ENCODE measurements at regions not wholly inside any gene's neighbourhood (a gene's known extent, or its start where the extent isn't known, plus 50 kb on each side); places are given as distances from the start of the nearest gene placed in this dataset.

- no peak overlapping the region for H3K4me3 ChIP-seq (ENCODE audit: low read length)
- H3K4me2 ChIP-seq (ENCODE audit: low read length): no peak overlapping the region
Observed at GRCh38 chr2:206392118-206392517, 51.2 kb upstream of the ADAM23 start.

More at GRCh38 chr2:206392118-206392517, 51.2 kb upstream of the ADAM23 start:
- Histone ChIP-seq H3K9me3 (replicated peaks; ENCODE audit: low read length) (no peaks in the 10 kb centered on the region), H3K9ac (ENCODE audit: low read depth, low read length) (no peak overlapping the region), H3K4me1 (ENCODE audit: control insufficient read depth, insufficient read depth, low read length) (peaks cover 5% of the 10 kb centered on the region), H3K36me3 (ENCODE audit: insufficient read depth, low read length) (no peaks in the 10 kb centered on the region), H3K27me3 (ENCODE audit: control insufficient read depth, insufficient read depth, low read length) (no peaks in the 10 kb centered on the region)
